UCSD-AML1 (cell line): ENCODE measurements at regions not wholly inside any gene's neighbourhood (a gene's known extent, or its start where the extent isn't known, plus 50 kb on each side); places are given as distances from the start of the nearest gene placed in this dataset.
A peak's percentile ranks its signal among the peaks of the same experiment; 100 is the strongest.

Experiments
- DNase-seq: peaks from one replicate; lab custom pipeline; 2025; ENCODE audit not compliant: unreplicated experiment; lab: John Stamatoyannopoulos, UW

- DNase-seq = no peak
Observed at GRCh38 chr1:198472997-198473396, 67.5 kb downstream of the ATP6V1G3 start.

GRCh38 chr1:198472119-198472518 is 68.4 kb downstream of the ATP6V1G3 start:
- peak; percentile 5 for DNase-seq

GRCh38 chr1:198467907-198468306 is 72.6 kb downstream of the ATP6V1G3 start:
- no peak for DNase-seq

GRCh38 chr1:198467342-198467741 is 73.1 kb downstream of the ATP6V1G3 start:
- no peak for DNase-seq

- DNase-seq = no peak
Observed at GRCh38 chr1:198465201-198466144, 75.0 kb downstream of the ATP6V1G3 start.

- no peak for DNase-seq
Observed at GRCh38 chr1:198463709-198464108, 76.8 kb downstream of the ATP6V1G3 start.

- no peak for DNase-seq
Observed at GRCh38 chr1:198462365-198463019, 78.0 kb downstream of the ATP6V1G3 start.

GRCh38 chr1:198455966-198456365 is 84.5 kb downstream of the ATP6V1G3 start:
- no peak for DNase-seq

GRCh38 chr1:198449727-198450433 is 90.6 kb downstream of the ATP6V1G3 start:
- no peak for DNase-seq

GRCh38 chr1:198449261-198449660 is 91.2 kb downstream of the ATP6V1G3 start:
- no peak for DNase-seq

- no peak for DNase-seq
Observed at GRCh38 chr1:198447468-198447867, 93.0 kb downstream of the ATP6V1G3 start.

- no peak for DNase-seq
Observed at GRCh38 chr1:198445872-198446271, 94.6 kb downstream of the ATP6V1G3 start.

GRCh38 chr1:198444792-198445191 is 95.7 kb downstream of the ATP6V1G3 start:
- no peak for DNase-seq

- DNase-seq = no peak
Observed at GRCh38 chr1:198443365-198444233, 96.9 kb downstream of the ATP6V1G3 start.

GRCh38 chr1:198440842-198441241 is 99.6 kb downstream of the ATP6V1G3 start:
- DNase-seq = no peak

- no peak for DNase-seq
Observed at GRCh38 chr1:198437332-198437731, 103.1 kb downstream of the ATP6V1G3 start.

GRCh38 chr1:198436276-198436675 is 104.2 kb downstream of the ATP6V1G3 start:
- DNase-seq = no peak

- DNase-seq = no peak
Observed at GRCh38 chr1:198435056-198435455, 105.4 kb downstream of the ATP6V1G3 start.

- DNase-seq = no peak
Observed at GRCh38 chr1:198424441-198424840, 116.0 kb downstream of the ATP6V1G3 start.

GRCh38 chr1:198423673-198424072 is 116.8 kb downstream of the ATP6V1G3 start:
- DNase-seq = no peak

- no peak for DNase-seq
Observed at GRCh38 chr1:198417039-198417438, 123.4 kb downstream of the ATP6V1G3 start.
